Mesenchymal stem cell (in vitro differentiated cells and primary cell): ENCODE measurements at regions not wholly inside any gene's neighbourhood (a gene's known extent, or its start where the extent isn't known, plus 50 kb on each side); places are given as distances from the start of the nearest gene placed in this dataset.

Experiments
- DNase-seq: peaks from one replicate; pipeline ENCODE4 v3.0.0-alpha.2; 2013
- H2AFZ ChIP-seq: one replicate; pipeline ENCODE4 v1.6.1; 2013; ENCODE audit warnings: low read depth, mild to moderate bottlenecking, control low read depth, inconsistent platforms, low read length, moderate library complexity
- H2AK5ac ChIP-seq: 2 replicates; pipeline ENCODE4 v1.6.1; 2013; ENCODE audit warnings: low read length, moderate library complexity, mild to moderate bottlenecking, inconsistent platforms; ENCODE audit not compliant: severe bottlenecking
- H2BK120ac ChIP-seq: one replicate; pipeline ENCODE4 v1.6.1; 2013; ENCODE audit warnings: low read depth, mild to moderate bottlenecking, inconsistent platforms, low read length, moderate library complexity
- H2BK12ac ChIP-seq, 2 experiments: one replicate each; pipeline ENCODE4 v1.6.1; 2013; ENCODE audit warnings: inconsistent platforms in 2 of 2, low read length in 2 of 2, mild to moderate bottlenecking in 2 of 2, moderate library complexity in 2 of 2, control low read depth in 1 of 2
- H2BK15ac ChIP-seq: one replicate; pipeline ENCODE4 v1.6.1; 2013; ENCODE audit warnings: mild to moderate bottlenecking, low read depth, inconsistent platforms; ENCODE audit not compliant: poor library complexity, severe bottlenecking
- H2BK5ac ChIP-seq: 2 replicates; pipeline ENCODE4 v1.6.1; 2013; ENCODE audit warnings: low read depth, mild to moderate bottlenecking, low read length, control low read depth, inconsistent platforms; ENCODE audit not compliant: poor library complexity, severe bottlenecking
- H3K14ac ChIP-seq, 2 experiments: one replicate each; pipeline ENCODE4 v1.6.1; 2013; ENCODE audit warnings: inconsistent platforms in 2 of 2, low read length in 2 of 2, control low read depth in 1 of 2, mild to moderate bottlenecking in 1 of 2, moderate library complexity in 1 of 2
- H3K18ac ChIP-seq, 2 experiments: one replicate each; pipeline ENCODE4 v1.6.1; 2013; ENCODE audit warnings: inconsistent platforms in 2 of 2, low read length in 2 of 2, control low read depth in 1 of 2, low read depth in 1 of 2, mild to moderate bottlenecking in 1 of 2
- H3K23ac ChIP-seq, 2 experiments: one replicate each; pipeline ENCODE4 v1.6.1; 2013; ENCODE audit warnings: inconsistent platforms in 2 of 2, low read length in 2 of 2, mild to moderate bottlenecking in 2 of 2, moderate library complexity in 2 of 2, control low read depth in 1 of 2
- H3K27ac ChIP-seq: 2 replicates; pipeline ENCODE4 v1.5.1; 2013; ENCODE audit warnings: mild to moderate bottlenecking, moderate library complexity, low read length, control low read depth, inconsistent platforms; ENCODE audit not compliant: poor library complexity, severe bottlenecking
- H3K27me3 ChIP-seq, 2 experiments: 2 replicates each; pipeline versions ENCODE4 v1.6.1 to v1.7.0; 2013; ENCODE audit warnings: low read length in 2 of 2, mild to moderate bottlenecking in 2 of 2, moderate library complexity in 2 of 2, control low read depth in 1 of 2, inconsistent platforms in 1 of 2; ENCODE audit not compliant: control insufficient read depth in 1 of 2, insufficient read depth in 1 of 2
- H3K36me3 ChIP-seq, 2 experiments: 2 replicates each; pipeline versions ENCODE4 v1.6.1 to v1.7.0; 2013; ENCODE audit warnings: low read length in 2 of 2, control low read depth in 1 of 2, inconsistent platforms in 1 of 2, low read depth in 1 of 2, mild to moderate bottlenecking in 1 of 2; ENCODE audit not compliant: insufficient read depth in 2 of 2, control insufficient read depth in 1 of 2
- H3K4ac ChIP-seq, 2 experiments: one replicate each; pipeline ENCODE4 v1.6.1; 2013; ENCODE audit warnings: inconsistent platforms in 2 of 2, low read length in 2 of 2, mild to moderate bottlenecking in 2 of 2, moderate library complexity in 2 of 2, control low read depth in 1 of 2, low read depth in 1 of 2
- H3K4me1 ChIP-seq: 2 replicates; pipeline ENCODE4 v1.6.1; 2013; ENCODE audit warnings: low read depth, low read length, control low read depth; ENCODE audit not compliant: control insufficient read depth, insufficient read depth
- H3K4me2 ChIP-seq: 2 replicates; pipeline ENCODE4 v1.6.1; 2013; ENCODE audit warnings: low read length, mild to moderate bottlenecking, inconsistent platforms; ENCODE audit not compliant: poor library complexity, severe bottlenecking
- H3K4me3 ChIP-seq, 2 experiments: 2 replicates each; pipeline versions ENCODE4 v1.5.1 to v1.7.0; 2013; ENCODE audit warnings: low read length in 2 of 2, mild to moderate bottlenecking in 2 of 2, control low read depth in 1 of 2, low read depth in 1 of 2; ENCODE audit not compliant: insufficient read depth in 1 of 2
- H3K79me1 ChIP-seq: replicated peaks from 2 replicates; pipeline ENCODE4 v1.6.1; 2013; ENCODE audit warnings: mild to moderate bottlenecking, control low read depth, low read length, inconsistent platforms; ENCODE audit not compliant: poor library complexity, severe bottlenecking
- H3K9ac ChIP-seq: 2 replicates; pipeline ENCODE4 v1.7.0; 2013; ENCODE audit warnings: mild to moderate bottlenecking, low read length, moderate library complexity
- H3K9me3 ChIP-seq: 2 replicates; pipeline ENCODE4 v1.7.0; 2013; ENCODE audit warnings: mild to moderate bottlenecking, low read length; ENCODE audit not compliant: control insufficient read depth
- H4K8ac ChIP-seq: one replicate; pipeline ENCODE4 v1.6.1; 2013; ENCODE audit warnings: inconsistent platforms, mild to moderate bottlenecking, low read length, moderate library complexity
- H4K91ac ChIP-seq: one replicate; pipeline ENCODE4 v1.6.1; 2013; ENCODE audit warnings: mild to moderate bottlenecking, low read length, inconsistent platforms
- WGBS: methylation state at CpG from one replicate; pipeline ENCODE4 v1.1.7; 2013; ENCODE audit warnings: mixed read lengths; 5-methylcytosine and 5-hydroxymethylcytosine counted together

- H3K79me1 ChIP-seq = no peaks in the 10 kb centered on the region
- no peak overlapping the region for H3K23ac ChIP-seq
- no peak overlapping the region for H4K8ac ChIP-seq
- no peak overlapping the region for H3K4me2 ChIP-seq
- no peak overlapping the region for H2BK12ac ChIP-seq
- no peak overlapping the region for H3K18ac ChIP-seq
- DNase-seq = no peak
- H2BK5ac ChIP-seq = no peak overlapping the region
- H3K27me3 ChIP-seq = no peaks in the 10 kb centered on the region
- H3K36me3 ChIP-seq = no peaks in the 10 kb centered on the region
- H3K9ac ChIP-seq = no peak overlapping the region
- H2AK5ac ChIP-seq = no peak overlapping the region
- no peak overlapping the region for H2AFZ ChIP-seq
- H3K9me3 ChIP-seq = no peaks in the 10 kb centered on the region
- H3K4me3 ChIP-seq = no peak overlapping the region
- no peak overlapping the region for H4K91ac ChIP-seq
- H2BK120ac ChIP-seq = no peak overlapping the region
- H3K4ac ChIP-seq = no peak overlapping the region
- WGBS = no CpG with 5 or more reads among the region's 2 CpGs
- H3K4me1 ChIP-seq = no peaks in the 10 kb centered on the region
- no peak overlapping the region for H3K27ac ChIP-seq
- no peak overlapping the region for H2BK15ac ChIP-seq
- no peak overlapping the region for H3K14ac ChIP-seq
Measured at GRCh38 chr9:1274334-1274733, 224.2 kb downstream of the DMRT2 start.

- H3K4me3 ChIP-seq = no peak overlapping the region
- no peak overlapping the region for H2AK5ac ChIP-seq
- no peaks in the 10 kb centered on the region for H3K79me1 ChIP-seq
- no peak overlapping the region for H3K4ac ChIP-seq
- H3K14ac ChIP-seq = no peak overlapping the region
- no peak overlapping the region for H2BK5ac ChIP-seq
- no peaks in the 10 kb centered on the region for H3K4me1 ChIP-seq
- no peak overlapping the region for H3K9ac ChIP-seq
- no peak overlapping the region for H2AFZ ChIP-seq
- H3K4me2 ChIP-seq = no peak overlapping the region
- no peak overlapping the region for H3K27ac ChIP-seq
- no peak overlapping the region for H3K23ac ChIP-seq
- H3K27me3 ChIP-seq = no peaks in the 10 kb centered on the region
- H4K8ac ChIP-seq = no peak overlapping the region
- H3K9me3 ChIP-seq = no peaks in the 10 kb centered on the region
- no peak overlapping the region for H4K91ac ChIP-seq
- H3K36me3 ChIP-seq = no peaks in the 10 kb centered on the region
- no peak overlapping the region for H2BK15ac ChIP-seq
- WGBS = 36% methylated on average over 2 of the region's 2 CpGs
- H2BK120ac ChIP-seq = no peak overlapping the region
- no peak for DNase-seq
- H2BK12ac ChIP-seq = no peak overlapping the region
- no peak overlapping the region for H3K18ac ChIP-seq
Measured at GRCh38 chr9:1276474-1276873, 226.3 kb downstream of the DMRT2 start.

GRCh38 chr9:1284727-1285126 is 234.6 kb downstream of the DMRT2 start:
- Histone ChIP-seq H2BK120ac (no peak overlapping the region), H2AFZ (no peak overlapping the region), H3K23ac (no peak overlapping the region), H3K4me1 (no peaks in the 10 kb centered on the region), H3K36me3 (no peaks in the 10 kb centered on the region), H3K4me3 (no peak overlapping the region), H2BK5ac (no peak overlapping the region), H3K9ac (no peak overlapping the region), H3K27ac (no peak overlapping the region), H4K8ac (no peak overlapping the region), H3K27me3 (no peaks in the 10 kb centered on the region), H3K4me2 (no peak overlapping the region), H2AK5ac (no peak overlapping the region), H4K91ac (no peak overlapping the region), H3K79me1 (no peaks in the 10 kb centered on the region), H3K18ac (no peak overlapping the region), H3K9me3 (no peaks in the 10 kb centered on the region), H3K14ac (no peak overlapping the region), H2BK15ac (no peak overlapping the region), H2BK12ac (no peak overlapping the region), H3K4ac (no peak overlapping the region)
- 54% methylated on average over 2 of the region's 2 CpGs for WGBS
- DNase-seq = no peak

- Histone ChIP-seq H4K8ac (no peak overlapping the region), H2BK15ac (no peak overlapping the region), H3K36me3 (no peaks in the 10 kb centered on the region), H2BK5ac (no peak overlapping the region), H3K9ac (no peak overlapping the region), H2AK5ac (no peak overlapping the region), H3K23ac (no peak overlapping the region), H2BK12ac (no peak overlapping the region), H3K14ac (no peak overlapping the region), H3K9me3 (no peaks in the 10 kb centered on the region), H4K91ac (no peak overlapping the region), H3K4me1 (no peaks in the 10 kb centered on the region), H3K18ac (no peak overlapping the region), H2AFZ (no peak overlapping the region), H2BK120ac (no peak overlapping the region), H3K27ac (no peak overlapping the region), H3K79me1 (no peaks in the 10 kb centered on the region), H3K27me3 (no peaks in the 10 kb centered on the region), H3K4ac (no peak overlapping the region), H3K4me3 (no peak overlapping the region), H3K4me2 (no peak overlapping the region)
- 59% methylated on average over 3 of the region's 3 CpGs for WGBS
- no peak for DNase-seq
Measured at GRCh38 chr9:1285526-1285925, 235.4 kb downstream of the DMRT2 start.
